ENCODE measurements at regions not wholly inside any gene's neighbourhood (a gene's known extent, or its start where the extent isn't known, plus 50 kb on each side); places are given as distances from the start of the nearest gene placed in this dataset.

GRCh38 chr13:64591971-64592370 is 2638.2 kb downstream of the PCDH9 start:
- TF ChIP-seq TAF1 (IDR thresholded peaks at IDR 0.05; ENCODE audit: low read depth) (no peak), NFIC (IDR thresholded peaks at IDR 0.05) (no peak), ZBTB7A (IDR thresholded peaks at IDR 0.05; ENCODE audit: low read depth) (no peak), CREB1 (IDR thresholded peaks at IDR 0.05; ENCODE audit: low read depth) (no peak), EGR1 (IDR thresholded peaks at IDR 0.05) (no peak), MAX (IDR thresholded peaks at IDR 0.05) (no peak), TEAD4 (IDR thresholded peaks at IDR 0.05) (no peak), REST (IDR thresholded peaks at IDR 0.05; ENCODE audit: low read depth) (no peak), FOXM1 (IDR thresholded peaks at IDR 0.05; ENCODE audit: borderline replicate concordance, low read depth) (no peak), CEBPB (IDR thresholded peaks at IDR 0.05) (no peak), EP300 (IDR thresholded peaks at IDR 0.05; ENCODE audit: borderline replicate concordance) (no peak), TCF12 (IDR thresholded peaks at IDR 0.05; ENCODE audit: low read depth) (no peak), USF1 (IDR thresholded peaks at IDR 0.05) (no peak)

- no peak for TF ChIP-seq EGR1 (IDR thresholded peaks at IDR 0.05)
- TF ChIP-seq ZBTB7A (IDR thresholded peaks at IDR 0.05; ENCODE audit: low read depth), result no peak
- TF ChIP-seq CEBPB (IDR thresholded peaks at IDR 0.05), result no peak
- no peak for TF ChIP-seq FOXM1 (IDR thresholded peaks at IDR 0.05; ENCODE audit: borderline replicate concordance, low read depth)
- TF ChIP-seq YY1 (IDR thresholded peaks at IDR 0.05; ENCODE audit: low read depth), result no peak
- TF ChIP-seq MAX (IDR thresholded peaks at IDR 0.05), result no peak
- no peak for TF ChIP-seq TCF12 (IDR thresholded peaks at IDR 0.05; ENCODE audit: low read depth)
- TF ChIP-seq TAF1 (IDR thresholded peaks at IDR 0.05; ENCODE audit: low read depth), result no peak
- no peak for TF ChIP-seq RAD21 (IDR thresholded peaks at IDR 0.05; ENCODE audit: low read depth)
- no peak for TF ChIP-seq EP300 (IDR thresholded peaks at IDR 0.05; ENCODE audit: borderline replicate concordance)
- no peak for TF ChIP-seq TEAD4 (IDR thresholded peaks at IDR 0.05)
- TF ChIP-seq CREB1 (IDR thresholded peaks at IDR 0.05; ENCODE audit: low read depth), result no peak
- TF ChIP-seq USF1 (IDR thresholded peaks at IDR 0.05), result no peak
- TF ChIP-seq REST (IDR thresholded peaks at IDR 0.05; ENCODE audit: low read depth), result no peak
These were observed 2650.8 kb downstream of the PCDH9 start for GRCh38 chr13:64579331-64579730.

- TF ChIP-seq TEAD4 (IDR thresholded peaks at IDR 0.05) (no peak), TCF12 (IDR thresholded peaks at IDR 0.05; ENCODE audit: low read depth) (no peak), REST (IDR thresholded peaks at IDR 0.05; ENCODE audit: low read depth) (no peak), CEBPB (IDR thresholded peaks at IDR 0.05) (no peak), RAD21 (IDR thresholded peaks at IDR 0.05; ENCODE audit: low read depth) (no peak), EGR1 (IDR thresholded peaks at IDR 0.05) (no peak), TAF1 (IDR thresholded peaks at IDR 0.05; ENCODE audit: low read depth) (no peak), EP300 (IDR thresholded peaks at IDR 0.05; ENCODE audit: borderline replicate concordance) (no peak), MAX (IDR thresholded peaks at IDR 0.05) (no peak), FOXM1 (IDR thresholded peaks at IDR 0.05; ENCODE audit: borderline replicate concordance, low read depth) (no peak), CREB1 (IDR thresholded peaks at IDR 0.05; ENCODE audit: low read depth) (no peak)
These were observed 2661.4 kb downstream of the PCDH9 start for GRCh38 chr13:64568748-64569147.

- TF ChIP-seq CREB1 (IDR thresholded peaks at IDR 0.05; ENCODE audit: low read depth) (no peak), EP300 (IDR thresholded peaks at IDR 0.05; ENCODE audit: borderline replicate concordance) (no peak), MAX (IDR thresholded peaks at IDR 0.05) (no peak)
These were observed 2673.8 kb downstream of the PCDH9 start for GRCh38 chr13:64556376-64556775.
